ENCODE measurements at regions not wholly inside any gene's neighbourhood (a gene's known extent, or its start where the extent isn't known, plus 50 kb on each side); places are given as distances from the start of the nearest gene placed in this dataset.

DNA sequence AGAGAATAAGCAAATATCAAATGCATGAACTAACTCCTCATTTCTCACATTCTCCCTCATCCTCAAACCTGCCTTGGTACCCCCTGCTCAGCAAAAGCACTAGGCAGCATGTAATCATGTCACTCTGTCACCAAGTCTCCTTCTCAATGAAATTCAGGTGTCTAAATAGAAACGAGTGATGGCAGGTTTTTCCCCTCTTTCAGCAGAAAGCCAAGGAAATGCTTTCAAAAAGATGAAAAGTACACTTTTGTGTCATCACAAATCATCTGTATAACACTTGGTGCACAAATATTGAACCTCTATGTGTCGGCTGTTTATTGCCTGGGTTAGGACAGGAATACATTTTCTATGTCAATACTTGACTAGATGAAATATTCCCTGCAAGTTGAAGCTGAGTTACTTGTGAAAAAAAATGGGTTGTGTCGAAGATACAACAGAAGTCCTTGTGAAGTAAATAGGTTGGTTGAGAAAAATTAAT is 285.1 kb upstream of the MAGEB18 start (continued):
- TF ChIP-seq, protein P1, sequence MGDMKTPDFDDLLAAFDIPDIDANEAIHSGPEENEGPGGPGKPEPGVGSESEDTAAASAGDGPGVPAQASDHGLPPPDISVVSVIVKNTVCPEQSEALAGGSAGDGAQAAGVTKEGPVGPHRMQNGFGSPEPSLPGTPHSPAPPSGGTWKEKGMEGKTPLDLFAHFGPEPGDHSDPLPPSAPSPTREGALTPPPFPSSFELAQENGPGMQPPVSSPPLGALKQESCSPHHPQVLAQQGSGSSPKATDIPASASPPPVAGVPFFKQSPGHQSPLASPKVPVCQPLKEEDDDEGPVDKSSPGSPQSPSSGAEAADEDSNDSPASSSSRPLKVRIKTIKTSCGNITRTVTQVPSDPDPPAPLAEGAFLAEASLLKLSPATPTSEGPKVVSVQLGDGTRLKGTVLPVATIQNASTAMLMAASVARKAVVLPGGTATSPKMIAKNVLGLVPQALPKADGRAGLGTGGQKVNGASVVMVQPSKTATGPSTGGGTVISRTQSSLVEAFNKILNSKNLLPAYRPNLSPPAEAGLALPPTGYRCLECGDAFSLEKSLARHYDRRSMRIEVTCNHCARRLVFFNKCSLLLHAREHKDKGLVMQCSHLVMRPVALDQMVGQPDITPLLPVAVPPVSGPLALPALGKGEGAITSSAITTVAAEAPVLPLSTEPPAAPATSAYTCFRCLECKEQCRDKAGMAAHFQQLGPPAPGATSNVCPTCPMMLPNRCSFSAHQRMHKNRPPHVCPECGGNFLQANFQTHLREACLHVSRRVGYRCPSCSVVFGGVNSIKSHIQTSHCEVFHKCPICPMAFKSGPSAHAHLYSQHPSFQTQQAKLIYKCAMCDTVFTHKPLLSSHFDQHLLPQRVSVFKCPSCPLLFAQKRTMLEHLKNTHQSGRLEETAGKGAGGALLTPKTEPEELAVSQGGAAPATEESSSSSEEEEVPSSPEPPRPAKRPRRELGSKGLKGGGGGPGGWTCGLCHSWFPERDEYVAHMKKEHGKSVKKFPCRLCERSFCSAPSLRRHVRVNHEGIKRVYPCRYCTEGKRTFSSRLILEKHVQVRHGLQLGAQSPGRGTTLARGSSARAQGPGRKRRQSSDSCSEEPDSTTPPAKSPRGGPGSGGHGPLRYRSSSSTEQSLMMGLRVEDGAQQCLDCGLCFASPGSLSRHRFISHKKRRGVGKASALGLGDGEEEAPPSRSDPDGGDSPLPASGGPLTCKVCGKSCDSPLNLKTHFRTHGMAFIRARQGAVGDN (IDR thresholded peaks at IDR 0.05) = no peak
- TF ChIP-seq HDAC2 (IDR thresholded peaks at IDR 0.05) (no peak), NRF1 (conservative IDR thresholded peaks at IDR 0.05; ENCODE audit: low read depth, low read length) (no peak), CHD2 (IDR thresholded peaks at IDR 0.05; ENCODE audit: borderline replicate concordance, low read depth, low read length) (no peak)

GRCh38 chrX:25858273-25858880 is 279.8 kb upstream of the MAGEB18 start:
- TF ChIP-seq CREM (IDR thresholded peaks at IDR 0.05; ENCODE audit: low read depth) (no peak), FOXM1 (IDR thresholded peaks at IDR 0.05; ENCODE audit: low read depth, low read length) (no peak), ZNF217 (IDR thresholded peaks at IDR 0.05) (no peak), JUND (IDR thresholded peaks at IDR 0.05; ENCODE audit: low read depth, low read length) (no peak), MYB (IDR thresholded peaks at IDR 0.05; ENCODE audit: borderline replicate concordance, low read depth, low read length) (no peak), BACH1 (IDR thresholded peaks at IDR 0.05; ENCODE audit: borderline replicate concordance) (no peak), RAD51 (IDR thresholded peaks at IDR 0.05) (no peak), KLF5 (IDR thresholded peaks at IDR 0.05; ENCODE audit: partially characterized antibody) (no peak), NRF1 (conservative IDR thresholded peaks at IDR 0.05; ENCODE audit: low read depth, low read length) (no peak), POLR2A (IDR thresholded peaks at IDR 0.05; ENCODE audit: low read depth, low read length) (no peak), ETV6 (conservative IDR thresholded peaks at IDR 0.05 in 1 of 2, IDR thresholded peaks at IDR 0.05 in 1 of 2; ENCODE audit: borderline replicate concordance in 1 of 2, low read depth in 1 of 2) (no peak), IKZF2 (IDR thresholded peaks at IDR 0.05) (no peak), GABPA (IDR thresholded peaks at IDR 0.05; ENCODE audit: low read depth) (no peak), SIX5 (IDR thresholded peaks at IDR 0.05; ENCODE audit: low read depth, low read length, severe bottlenecking) (no peak)
- TF ChIP-seq, protein P2, sequence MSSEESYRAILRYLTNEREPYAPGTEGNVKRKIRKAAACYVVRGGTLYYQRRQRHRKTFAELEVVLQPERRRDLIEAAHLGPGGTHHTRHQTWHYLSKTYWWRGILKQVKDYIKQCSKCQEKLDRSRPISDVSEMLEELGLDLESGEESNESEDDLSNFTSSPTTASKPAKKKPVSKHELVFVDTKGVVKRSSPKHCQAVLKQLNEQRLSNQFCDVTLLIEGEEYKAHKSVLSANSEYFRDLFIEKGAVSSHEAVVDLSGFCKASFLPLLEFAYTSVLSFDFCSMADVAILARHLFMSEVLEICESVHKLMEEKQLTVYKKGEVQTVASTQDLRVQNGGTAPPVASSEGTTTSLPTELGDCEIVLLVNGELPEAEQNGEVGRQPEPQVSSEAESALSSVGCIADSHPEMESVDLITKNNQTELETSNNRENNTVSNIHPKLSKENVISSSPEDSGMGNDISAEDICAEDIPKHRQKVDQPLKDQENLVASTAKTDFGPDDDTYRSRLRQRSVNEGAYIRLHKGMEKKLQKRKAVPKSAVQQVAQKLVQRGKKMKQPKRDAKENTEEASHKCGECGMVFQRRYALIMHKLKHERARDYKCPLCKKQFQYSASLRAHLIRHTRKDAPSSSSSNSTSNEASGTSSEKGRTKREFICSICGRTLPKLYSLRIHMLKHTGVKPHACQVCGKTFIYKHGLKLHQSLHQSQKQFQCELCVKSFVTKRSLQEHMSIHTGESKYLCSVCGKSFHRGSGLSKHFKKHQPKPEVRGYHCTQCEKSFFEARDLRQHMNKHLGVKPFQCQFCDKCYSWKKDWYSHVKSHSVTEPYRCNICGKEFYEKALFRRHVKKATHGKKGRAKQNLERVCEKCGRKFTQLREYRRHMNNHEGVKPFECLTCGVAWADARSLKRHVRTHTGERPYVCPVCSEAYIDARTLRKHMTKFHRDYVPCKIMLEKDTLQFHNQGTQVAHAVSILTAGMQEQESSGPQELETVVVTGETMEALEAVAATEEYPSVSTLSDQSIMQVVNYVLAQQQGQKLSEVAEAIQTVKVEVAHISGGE (CRISPR knock-in tag; IDR thresholded peaks at IDR 0.05) = no peak
- Histone ChIP-seq H3K36me3 (ENCODE audit: control insufficient read depth in 2 of 2, insufficient read depth in 2 of 2, low read length in 1 of 2) (no peaks in the 10 kb centered on the region), H4K20me1 (ENCODE audit: control insufficient read depth, insufficient read depth) (no peaks in the 10 kb centered on the region), H3K27me3 (replicated peaks in 1 of 2; ENCODE audit: control insufficient read depth in 2 of 2, insufficient read depth in 2 of 2, low read length in 1 of 2) (no peaks in the 10 kb centered on the region), H3K4me2 (ENCODE audit: control insufficient read depth, insufficient read depth) (no peak overlapping the region), H2AFZ (ENCODE audit: control insufficient read depth, low read depth, low read length) (no peak overlapping the region), H3K27ac (ENCODE audit: control insufficient read depth, insufficient read depth) (no peak overlapping the region), H3K9me3 (replicated peaks; ENCODE audit: control insufficient read depth, insufficient read depth, low read length) (no peaks in the 10 kb centered on the region; the same call in 2 of the 3 replicates), H3K4me3 (no peak overlapping the region), H3K9ac (ENCODE audit: control insufficient read depth, insufficient read depth, low read length) (no peak overlapping the region), H3K79me2 (ENCODE audit: control insufficient read depth, insufficient read depth, low read length) (no peaks in the 10 kb centered on the region), H3K4me1 (ENCODE audit: control insufficient read depth, insufficient read depth, low read length) (no peaks in the 10 kb centered on the region)
- no TSS peak for BruUV-seq (replicated peaks)
- DNase-seq (ENCODE audit: low read depth, low spot score) (no peak), FAIRE-seq (no peak), ATAC-seq (no peak)
- ChIA-PET POLR2A (no interaction called here), SMC1A (ENCODE audit: uncharacterized antibody, unreplicated experiment) (no interaction called here), CTCF (no interaction called here), RAD21 (ENCODE audit: unreplicated experiment) (no interaction called here)
- 43% methylated on average over 3 of the region's 3 CpGs for WGBS (ENCODE audit: insufficient coverage, insufficient replicate concordance, low lambda C conversion rate, missing lambda C conversion rate)
- intact Hi-C loops (cut with micrococcal nuclease; ENCODE audit: unreplicated experiment) (no loop called here), in situ Hi-C loops (cut with MboI) (no loop called here)
